GM19395 (cell line): ENCODE measurements at regions not wholly inside any gene's neighbourhood (a gene's known extent, or its start where the extent isn't known, plus 50 kb on each side); places are given as distances from the start of the nearest gene placed in this dataset.
"Not testable (repeated sequence)": the region's sequence is repeated elsewhere in the genome, so short reads cannot be mapped to it uniquely, and the experiment has no call there.

Experiments used
- ATAC-seq: cut with Tn5 transposase; IDR thresholded peaks from one replicate; pipeline ENCODE4 v1.9.1; 2021; ENCODE audit warnings: mild to moderate bottlenecking, moderate library complexity; ENCODE audit not compliant: unreplicated experiment

GRCh38 chr20:52446421-52447224, 255.0 kb upstream of the ZFP64 start:
- ATAC-seq: no peak

- no peak for ATAC-seq
Measured at GRCh38 chr20:52444455-52444854, 252.9 kb upstream of the ZFP64 start.

GRCh38 chr20:52443874-52444273, 252.3 kb upstream of the ZFP64 start:
- ATAC-seq: no peak

DNA sequence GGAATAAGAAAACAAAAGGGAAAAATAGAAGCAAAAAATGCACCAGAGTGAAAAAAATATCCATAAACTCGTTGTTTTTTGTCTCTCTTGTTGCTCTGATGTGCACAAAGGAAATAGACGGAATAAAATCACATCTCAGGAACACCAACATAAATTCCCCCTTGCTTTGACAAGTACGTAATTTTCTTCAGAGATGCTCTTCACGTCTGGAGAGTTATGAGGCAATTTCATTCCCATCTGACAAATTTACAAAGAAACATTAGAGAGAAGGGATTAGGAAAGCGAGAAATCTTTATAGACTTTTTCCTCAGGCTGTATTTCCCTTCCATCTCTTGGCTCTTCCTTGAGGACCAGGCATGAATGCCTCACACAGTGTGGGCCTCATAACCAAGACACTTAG, 250.1 kb upstream of the ZFP64 start:
- no peak for ATAC-seq

DNA sequence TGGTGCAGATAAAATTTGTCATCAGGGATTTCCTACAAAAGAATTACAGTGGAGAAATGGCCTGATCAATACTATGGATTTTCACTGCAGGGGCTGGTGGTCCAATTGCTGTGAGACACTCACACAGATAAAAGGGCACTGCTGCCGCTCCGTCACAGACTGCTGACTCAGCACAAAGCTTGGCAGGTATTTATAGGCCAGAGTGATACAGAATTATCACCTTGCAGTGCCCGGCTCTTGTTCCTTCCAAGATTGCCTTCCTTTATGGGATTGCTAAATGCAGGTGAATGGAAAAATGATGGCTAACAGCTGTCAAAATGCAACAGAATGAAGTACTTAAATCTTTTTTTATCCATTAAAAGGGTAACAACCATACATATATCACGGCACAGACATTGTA, 247.8 kb upstream of the ZFP64 start:
- ATAC-seq: no peak

GRCh38 chr20:52438326-52438963, 246.9 kb upstream of the ZFP64 start:
- ATAC-seq: no peak

DNA sequence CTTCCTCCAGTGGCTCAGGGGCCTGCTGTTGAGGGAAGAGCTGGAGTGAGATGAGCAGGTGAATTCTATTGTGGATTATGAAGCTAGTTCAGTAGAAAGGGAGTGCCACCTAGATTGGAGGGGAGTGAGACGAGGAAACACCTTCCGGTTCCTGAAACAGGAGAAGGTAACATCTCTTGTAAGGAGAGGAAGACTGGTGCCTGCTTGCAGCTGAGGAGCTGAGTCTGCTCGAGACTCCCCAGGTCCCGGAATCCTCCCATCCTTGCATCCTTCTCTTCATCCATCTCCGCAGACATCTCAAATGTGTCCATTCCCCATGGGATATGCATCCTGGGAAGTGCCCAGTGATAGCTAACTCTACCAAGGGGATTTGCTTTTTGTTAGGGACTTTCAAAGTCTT, 242.9 kb upstream of the ZFP64 start:
- no peak for ATAC-seq

- no peak for ATAC-seq
Measured at GRCh38 chr20:52434041-52434425, 242.5 kb upstream of the ZFP64 start.

- no peak for ATAC-seq
Measured at GRCh38 chr20:52433326-52434040, 241.9 kb upstream of the ZFP64 start.

GRCh38 chr20:52432740-52433139, 241.2 kb upstream of the ZFP64 start:
- ATAC-seq: no peak

DNA sequence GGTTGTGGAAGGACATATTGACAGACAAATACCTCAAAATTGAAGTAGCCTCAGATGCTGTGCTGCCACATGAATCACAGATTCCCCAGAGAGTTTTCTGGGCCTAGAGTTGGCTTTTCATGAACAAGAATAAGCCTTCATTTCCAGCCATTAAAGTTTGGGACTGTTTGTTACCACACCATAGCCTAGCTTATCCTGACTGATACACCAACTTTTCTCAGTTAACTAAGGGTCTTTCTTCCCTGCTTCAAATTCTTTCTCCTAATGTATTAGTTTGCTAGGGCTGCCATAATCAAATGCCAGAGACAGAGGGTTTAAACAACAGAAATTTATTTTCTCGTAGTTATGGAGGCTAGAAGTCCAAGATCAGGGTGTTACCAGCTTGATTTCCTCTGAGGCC, 237.4 kb upstream of the ZFP64 start:
- ATAC-seq: no peak

DNA sequence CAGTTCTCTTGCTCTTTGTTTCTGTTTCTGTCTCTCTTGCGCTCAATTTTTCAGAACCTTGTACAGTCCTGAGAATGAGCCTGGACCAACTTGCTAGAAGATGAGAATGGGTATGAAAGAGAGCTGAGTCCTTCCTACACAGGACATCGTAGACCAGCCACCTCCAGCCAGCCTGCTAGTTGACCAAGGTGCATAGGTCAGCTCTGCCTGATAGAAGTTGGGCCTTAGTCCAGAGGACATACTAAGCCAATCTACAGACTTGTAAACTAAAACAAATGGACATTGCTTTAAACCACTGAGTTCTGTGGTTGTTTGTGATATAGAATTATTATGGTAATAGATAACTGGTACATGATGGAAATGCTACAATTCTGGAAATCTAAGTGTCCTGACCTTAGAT, 236.4 kb upstream of the ZFP64 start:
- ATAC-seq: no peak

GRCh38 chr20:52426856-52427255, 235.3 kb upstream of the ZFP64 start:
- no peak for ATAC-seq

- no peak for ATAC-seq
Measured at GRCh38 chr20:52425701-52426100, 234.1 kb upstream of the ZFP64 start.

DNA sequence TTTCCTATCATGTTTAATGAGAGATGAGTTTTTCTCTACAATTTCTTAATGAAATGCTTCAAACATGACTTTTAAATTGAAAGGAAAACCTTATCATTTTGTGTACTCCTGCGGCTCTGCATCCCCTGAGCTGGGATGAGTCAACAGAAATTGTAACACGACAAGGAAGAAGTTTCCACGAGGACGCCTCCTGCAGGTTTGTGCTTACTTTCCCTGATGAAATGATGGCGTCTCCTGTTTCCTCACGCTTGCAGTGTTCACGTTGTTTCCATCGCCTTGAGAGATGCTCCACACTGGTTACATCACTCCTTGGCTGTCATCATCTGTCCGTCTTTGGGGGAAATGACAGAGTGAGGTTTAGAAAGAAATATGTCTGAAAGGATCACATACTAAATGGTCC, 233.7 kb upstream of the ZFP64 start:
- ATAC-seq: no peak

DNA sequence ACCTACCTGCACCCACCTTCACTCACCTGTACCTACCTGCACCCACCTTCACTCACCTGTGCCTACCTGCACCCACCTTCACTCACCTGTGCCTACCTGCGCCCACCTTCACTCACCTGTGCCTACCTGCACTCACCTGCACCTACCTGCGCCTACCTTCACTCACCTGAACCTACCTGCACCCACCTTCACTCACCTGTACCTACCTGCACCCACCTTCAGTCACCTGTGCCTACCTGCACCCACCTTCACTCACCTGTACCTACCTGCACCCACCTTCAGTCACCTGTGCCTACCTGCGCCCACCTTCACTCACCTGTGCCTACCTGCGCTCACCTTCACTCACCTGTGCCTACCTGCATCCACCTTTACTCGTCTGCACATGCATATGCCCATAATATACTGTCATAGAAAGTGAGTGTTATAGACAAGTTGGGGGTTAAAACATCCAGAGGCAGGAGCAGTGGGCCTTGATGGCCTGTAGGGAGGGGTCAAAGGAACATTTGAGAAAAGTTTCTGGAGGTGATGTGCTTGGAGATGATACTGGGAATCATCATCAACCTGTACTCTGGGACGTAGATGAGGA, 232.9 kb upstream of the ZFP64 start:
- ATAC-seq: not testable (repeated sequence)

DNA sequence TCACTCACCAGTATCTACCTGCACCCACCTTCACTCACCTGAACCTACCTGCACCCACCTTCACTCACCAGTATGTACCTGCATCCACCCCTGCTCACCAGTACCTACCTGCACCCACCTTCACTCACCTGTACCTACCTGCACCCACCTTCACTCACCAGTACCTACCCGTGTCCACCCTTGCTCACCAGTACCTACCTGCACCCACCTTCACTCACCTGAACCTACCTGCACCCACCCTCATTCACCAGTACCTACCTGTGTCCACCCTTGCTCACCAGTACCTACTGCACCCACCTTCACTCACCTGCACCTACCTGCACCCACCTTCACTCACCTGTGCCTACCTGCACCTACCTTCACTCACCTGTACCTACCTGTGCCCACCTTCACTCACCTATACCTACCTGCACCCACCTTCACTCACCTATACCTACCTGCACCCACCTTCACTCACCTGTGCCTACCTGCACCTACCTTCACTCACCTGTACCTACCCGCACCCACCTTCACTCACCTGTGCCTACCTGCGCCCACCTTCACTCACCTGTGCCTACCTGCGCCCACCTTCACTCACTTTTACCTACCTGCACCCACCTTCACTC, 232.1 kb upstream of the ZFP64 start:
- ATAC-seq: not testable (repeated sequence)

DNA sequence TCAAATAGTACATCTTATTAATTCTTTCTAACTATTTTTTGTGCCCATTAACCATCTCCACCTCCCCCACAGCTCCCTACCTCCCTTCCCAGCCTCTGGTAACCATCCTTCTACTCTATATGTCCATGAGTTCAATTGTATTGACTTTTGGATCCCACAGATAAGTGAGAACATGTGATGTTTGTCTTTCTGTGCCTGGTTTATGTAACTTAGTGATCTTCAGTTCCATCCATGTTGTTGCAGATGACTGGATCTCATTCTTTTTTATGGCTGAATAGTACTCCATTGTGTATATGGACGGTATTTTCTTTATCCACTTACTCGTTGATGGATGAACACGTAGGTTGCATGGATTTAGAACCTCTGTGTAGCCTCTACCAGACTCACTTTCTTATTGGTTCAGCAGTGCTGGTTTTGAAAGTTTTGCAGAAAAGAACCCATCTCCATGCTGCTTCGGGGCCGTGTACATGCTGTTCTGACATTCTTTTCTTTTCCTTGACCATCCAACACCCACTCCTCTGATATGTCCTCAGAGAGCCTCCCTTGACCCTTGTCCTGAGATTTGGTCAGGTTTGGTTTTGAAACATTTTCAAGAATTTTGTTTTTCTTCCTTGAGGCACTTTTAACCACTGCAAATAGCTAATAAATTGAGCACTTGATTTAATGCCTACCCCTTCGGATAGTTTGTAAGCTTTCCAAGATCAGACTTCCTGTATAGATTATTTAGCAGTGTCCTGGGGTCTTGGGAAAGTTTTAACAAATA, 231.2 kb upstream of the ZFP64 start:
- no peak for ATAC-seq

GRCh38 chr20:52420805-52421204, 229.2 kb upstream of the ZFP64 start:
- no peak for ATAC-seq

DNA sequence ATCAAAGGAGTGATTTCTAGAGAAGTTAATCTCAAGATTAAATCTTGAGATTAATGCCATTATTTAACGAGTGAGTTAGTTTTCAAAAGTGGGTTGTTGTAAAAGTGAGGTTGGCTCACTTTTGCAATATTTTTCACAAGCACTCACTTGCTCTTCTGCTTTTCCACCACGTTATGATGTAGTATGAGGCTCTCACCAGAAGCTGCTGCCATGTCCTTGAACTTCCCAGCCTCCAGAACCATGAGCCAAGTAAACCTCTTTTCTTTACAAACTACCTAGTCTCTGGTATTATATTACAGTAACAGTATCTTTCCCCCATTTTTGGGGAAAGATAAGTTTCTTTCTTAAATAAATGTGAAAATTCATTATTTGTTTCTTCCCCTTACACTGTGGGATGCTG, 227.6 kb upstream of the ZFP64 start:
- no peak for ATAC-seq
